22Rv1 (cell line): ENCODE measurements at regions not wholly inside any gene's neighbourhood (a gene's known extent, or its start where the extent isn't known, plus 50 kb on each side); places are given as distances from the start of the nearest gene placed in this dataset.

Experiments
- CTCF ChIP-seq: fragments of 450-650 bp; IDR thresholded peaks from 2 replicates; pipeline ENCODE4 v1.5.1; 2017; ENCODE audit warnings: mild to moderate bottlenecking
- ZFX ChIP-seq: fragments of 450-650 bp; IDR thresholded peaks from 2 replicates; pipeline ENCODE4 v1.6.1; 2017; ENCODE audit warnings: antibody characterized with exemption, borderline replicate concordance

GRCh38 chr5:87746341-87746740 lies 333.6 kb upstream of the CCNH start:
- TF ChIP-seq CTCF (no peak), ZFX (no peak)
